ENCODE measurements at regions not wholly inside any gene's neighbourhood (a gene's known extent, or its start where the extent isn't known, plus 50 kb on each side); places are given as distances from the start of the nearest gene placed in this dataset.
"Not testable (repeated sequence)": the region's sequence is repeated elsewhere in the genome, so short reads cannot be mapped to it uniquely, and the experiment has no call there.

GRCh38 chr5:109550077-109550476 is 139.7 kb upstream of the MAN2A1 start:
- ATAC-seq: peak; percentile 93

GRCh38 chr5:109546461-109546860 is 136.7 kb upstream of the PJA2 start:
- POLR2A ChIA-PET (ENCODE audit: unreplicated experiment): no interaction called here
- intact Hi-C loops (cut with micrococcal nuclease): no loop called here
- H4K20me1 ChIP-seq (ENCODE audit: low read length): no peaks in the 10 kb centered on the region
- no TSS peak for BruUV-seq (replicated peaks)
- CTCF ChIA-PET: no interaction called here
- H3K79me2 ChIP-seq (ENCODE audit: low read length): no peaks in the 10 kb centered on the region
- no peak overlapping the region for H2AFZ ChIP-seq (ENCODE audit: low read length)
- H3K4me1 ChIP-seq (ENCODE audit: insufficient read depth, low read length): peaks cover 13% of the 10 kb centered on the region
- H3K4me3 ChIP-seq (ENCODE audit: low read length): no peak overlapping the region
- H3K27me3 ChIP-seq (ENCODE audit: low read length): no peaks in the 10 kb centered on the region
- DNase-seq (no peak), ATAC-seq (no peak)
- H3K4me2 ChIP-seq (ENCODE audit: low read length): no peak overlapping the region
- no peaks in the 10 kb centered on the region for H3K9me2 ChIP-seq (replicated peaks; ENCODE audit: low read length)
- no peaks in the 10 kb centered on the region for H3K36me3 ChIP-seq (ENCODE audit: low read depth, low read length)
- H3K9me3 ChIP-seq (ENCODE audit: low read length): no peaks in the 10 kb centered on the region
- H3K27ac ChIP-seq (ENCODE audit: low read length): no peak overlapping the region
- H3F3A ChIP-seq (ENCODE audit: low read length, unreplicated experiment): no peaks in the 10 kb centered on the region
- no peak overlapping the region for H3K9ac ChIP-seq (ENCODE audit: low read length)
- TF ChIP-seq CTCF (conservative IDR thresholded peaks at IDR 0.05; ENCODE audit: low read depth, low read length): no peak

More at GRCh38 chr5:109550077-109550476, 139.7 kb upstream of the MAN2A1 start:
- Histone ChIP-seq H3F3A (ENCODE audit: low read length, unreplicated experiment) (no peaks in the 10 kb centered on the region), H2AFZ (ENCODE audit: low read length) (no peak overlapping the region), H3K9ac (ENCODE audit: low read length) (no peak overlapping the region), H3K27me3 (ENCODE audit: low read length) (no peaks in the 10 kb centered on the region), H3K36me3 (ENCODE audit: low read depth, low read length) (no peaks in the 10 kb centered on the region), H4K20me1 (ENCODE audit: low read length) (no peaks in the 10 kb centered on the region), H3K79me2 (ENCODE audit: low read length) (no peaks in the 10 kb centered on the region), H3K9me2 (replicated peaks; ENCODE audit: low read length) (no peaks in the 10 kb centered on the region), H3K4me2 (ENCODE audit: low read length) (no peak overlapping the region), H3K27ac (ENCODE audit: low read length) (no peak overlapping the region), H3K4me1 (ENCODE audit: insufficient read depth, low read length) (peaks cover 13% of the 10 kb centered on the region), H3K9me3 (ENCODE audit: low read length) (no peaks in the 10 kb centered on the region), H3K4me3 (ENCODE audit: low read length) (no peak overlapping the region)
- BruUV-seq (replicated peaks): no TSS peak
- ChIA-PET CTCF (no interaction called here), POLR2A (ENCODE audit: unreplicated experiment) (interaction anchor here (0.5 to 0.7 kb wide), 2 partner anchors 115 to 141 kb away, joined by 4 to 12 read pairs; no protein-coding TSS in a partner anchor)
- no peak for TF ChIP-seq EZH2 (IDR thresholded peaks at IDR 0.05; ENCODE audit: low read length, unreplicated experiment)
- no peak for TF ChIP-seq EZH2phosphoT487 (IDR thresholded peaks at IDR 0.05; ENCODE audit: borderline replicate concordance, low read length)
- TF ChIP-seq CTCF (conservative IDR thresholded peaks at IDR 0.05; ENCODE audit: low read depth, low read length): no peak
- DNase-seq: peak; percentile 50
- intact Hi-C loops (cut with micrococcal nuclease): no loop called here

- H3F3A ChIP-seq (ENCODE audit: low read length, unreplicated experiment); H2AFZ ChIP-seq (ENCODE audit: low read length); H4K20me1 ChIP-seq (ENCODE audit: low read length); CTCF ChIA-PET; BruUV-seq (replicated peaks); H3K79me2 ChIP-seq (ENCODE audit: low read length); POLR2A ChIA-PET (ENCODE audit: unreplicated experiment); intact Hi-C loops (cut with micrococcal nuclease); H3K9me2 ChIP-seq (replicated peaks; ENCODE audit: low read length); H3K27me3 ChIP-seq (ENCODE audit: low read length); H3K9ac ChIP-seq (ENCODE audit: low read length); H3K4me1 ChIP-seq (ENCODE audit: insufficient read depth, low read length); ATAC-seq; H3K36me3 ChIP-seq (ENCODE audit: low read depth, low read length); DNase-seq; H3K4me2 ChIP-seq (ENCODE audit: low read length); H3K27ac ChIP-seq (ENCODE audit: low read length); H3K9me3 ChIP-seq (ENCODE audit: low read length); H3K4me3 ChIP-seq (ENCODE audit: low read length): not testable (repeated sequence)
Observed at GRCh38 chr5:109544873-109545272, 135.1 kb upstream of the PJA2 start.

- H3K27me3 ChIP-seq (ENCODE audit: low read length); H3K4me3 ChIP-seq (ENCODE audit: low read length); H3K9ac ChIP-seq (ENCODE audit: low read length); H3K9me2 ChIP-seq (replicated peaks; ENCODE audit: low read length); DNase-seq; H3K4me2 ChIP-seq (ENCODE audit: low read length); BruUV-seq (replicated peaks); H3K79me2 ChIP-seq (ENCODE audit: low read length); CTCF ChIA-PET; ATAC-seq; H3K36me3 ChIP-seq (ENCODE audit: low read depth, low read length); H3F3A ChIP-seq (ENCODE audit: low read length, unreplicated experiment); H3K9me3 ChIP-seq (ENCODE audit: low read length); intact Hi-C loops (cut with micrococcal nuclease); H4K20me1 ChIP-seq (ENCODE audit: low read length); H2AFZ ChIP-seq (ENCODE audit: low read length); H3K27ac ChIP-seq (ENCODE audit: low read length); H3K4me1 ChIP-seq (ENCODE audit: insufficient read depth, low read length); POLR2A ChIA-PET (ENCODE audit: unreplicated experiment): not testable (repeated sequence)
Observed at GRCh38 chr5:109538692-109539091, 128.9 kb upstream of the PJA2 start.

GRCh38 chr5:109535090-109535489 is 125.3 kb upstream of the PJA2 start:
- H3K9me2 ChIP-seq (replicated peaks; ENCODE audit: low read length); intact Hi-C loops (cut with micrococcal nuclease); BruUV-seq (replicated peaks): not testable (repeated sequence)

More at GRCh38 chr5:109535090-109535489, 125.3 kb upstream of the PJA2 start:
- POLR2A ChIA-PET (ENCODE audit: unreplicated experiment); H3K36me3 ChIP-seq (ENCODE audit: low read depth, low read length); ATAC-seq; H3K9me3 ChIP-seq (ENCODE audit: low read length); H3K4me2 ChIP-seq (ENCODE audit: low read length); DNase-seq; H2AFZ ChIP-seq (ENCODE audit: low read length); H3K27ac ChIP-seq (ENCODE audit: low read length); H3K4me3 ChIP-seq (ENCODE audit: low read length); H3K79me2 ChIP-seq (ENCODE audit: low read length); H3K9ac ChIP-seq (ENCODE audit: low read length); H4K20me1 ChIP-seq (ENCODE audit: low read length); H3K27me3 ChIP-seq (ENCODE audit: low read length); H3F3A ChIP-seq (ENCODE audit: low read length, unreplicated experiment); CTCF ChIA-PET; H3K4me1 ChIP-seq (ENCODE audit: insufficient read depth, low read length): not testable (repeated sequence)

Measured in PC-3 (cell line).